ENCODE measurements at regions not wholly inside any gene's neighbourhood (a gene's known extent, or its start where the extent isn't known, plus 50 kb on each side); places are given as distances from the start of the nearest gene placed in this dataset.
"Not testable (repeated sequence)": the region's sequence is repeated elsewhere in the genome, so short reads cannot be mapped to it uniquely, and the experiment has no call there.

GRCh38 chr1:57612833-57613232 lies 189.0 kb upstream of the DAB1 start:
- DNase-seq: no peak

GRCh38 chr1:57605933-57606332 lies 182.1 kb upstream of the DAB1 start:
- DNase-seq: no peak

GRCh38 chr1:57603696-57604095 lies 179.8 kb upstream of the DAB1 start:
- DNase-seq: no peak

- no peak for DNase-seq
Measured at GRCh38 chr1:57600424-57600823, 176.6 kb upstream of the DAB1 start.

GRCh38 chr1:57599236-57599994 lies 175.6 kb upstream of the DAB1 start:
- no peak for DNase-seq

GRCh38 chr1:57597036-57597435 lies 173.2 kb upstream of the DAB1 start:
- DNase-seq: no peak

- no peak for DNase-seq
Measured at GRCh38 chr1:57594002-57594401, 170.1 kb upstream of the DAB1 start.

GRCh38 chr1:57591842-57592241 lies 168.0 kb upstream of the DAB1 start:
- no peak for DNase-seq

- no peak for DNase-seq
Measured at GRCh38 chr1:57590978-57591377, 167.1 kb upstream of the DAB1 start.

GRCh38 chr1:57586842-57587241 lies 163.0 kb upstream of the DAB1 start:
- no peak for DNase-seq

GRCh38 chr1:57578680-57579079 lies 154.8 kb upstream of the DAB1 start:
- no peak for DNase-seq

GRCh38 chr1:57578099-57578498 lies 154.2 kb upstream of the DAB1 start:
- no peak for DNase-seq

- no peak for DNase-seq
Measured at GRCh38 chr1:57576756-57577155, 152.9 kb upstream of the DAB1 start.

- no peak for DNase-seq
Measured at GRCh38 chr1:57572016-57572415, 148.2 kb upstream of the DAB1 start.

GRCh38 chr1:57558066-57558465 lies 134.2 kb upstream of the DAB1 start:
- DNase-seq: not testable (repeated sequence)

GRCh38 chr1:57553666-57554065 lies 129.8 kb upstream of the DAB1 start:
- DNase-seq: no peak

- no peak for DNase-seq
Measured at GRCh38 chr1:57551476-57551875, 127.6 kb upstream of the DAB1 start.

- DNase-seq: no peak
Measured at GRCh38 chr1:57550092-57550491, 126.2 kb upstream of the DAB1 start.

- no peak for DNase-seq
Measured at GRCh38 chr1:57549300-57549699, 125.4 kb upstream of the DAB1 start.

GRCh38 chr1:57546549-57547330 lies 122.9 kb upstream of the DAB1 start:
- DNase-seq: no peak

GRCh38 chr1:57544345-57544744 lies 120.5 kb upstream of the DAB1 start:
- DNase-seq: no peak

- no peak for DNase-seq
Measured at GRCh38 chr1:57536749-57537423, 113.0 kb upstream of the DAB1 start.

GRCh38 chr1:57532299-57532698 lies 108.4 kb upstream of the DAB1 start:
- DNase-seq: no peak

- not testable (repeated sequence) for DNase-seq
Measured at GRCh38 chr1:57530911-57531260, 107.0 kb upstream of the DAB1 start.
